ENCODE measurements at regions not wholly inside any gene's neighbourhood (a gene's known extent, or its start where the extent isn't known, plus 50 kb on each side); places are given as distances from the start of the nearest gene placed in this dataset.
A peak's percentile ranks its signal among the peaks of the same experiment; 100 is the strongest.
"Not testable (repeated sequence)": the region's sequence is repeated elsewhere in the genome, so short reads cannot be mapped to it uniquely, and the experiment has no call there.

DNA sequence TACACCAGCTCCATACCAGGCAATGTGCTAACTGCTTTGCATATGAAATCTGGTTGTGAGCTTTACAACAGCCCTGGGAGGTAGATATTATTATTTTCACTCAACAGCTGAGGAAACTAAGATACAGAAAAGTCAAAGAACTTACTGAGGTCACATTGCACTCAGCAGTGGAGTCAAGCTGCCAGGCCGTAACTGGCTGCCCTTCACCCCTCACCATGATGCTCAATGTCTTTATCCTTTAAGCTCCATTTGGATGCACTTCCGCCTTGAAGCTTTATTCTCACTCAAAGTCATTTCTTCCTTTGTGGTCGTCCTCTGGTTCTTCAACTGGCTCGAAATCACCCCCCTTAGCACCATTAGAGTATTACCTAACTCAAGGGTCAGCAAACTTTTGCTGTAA is 81.7 kb upstream of the RALGPS2 start:
- no peak for DNase-seq (ENCODE audit: low read depth)

DNA sequence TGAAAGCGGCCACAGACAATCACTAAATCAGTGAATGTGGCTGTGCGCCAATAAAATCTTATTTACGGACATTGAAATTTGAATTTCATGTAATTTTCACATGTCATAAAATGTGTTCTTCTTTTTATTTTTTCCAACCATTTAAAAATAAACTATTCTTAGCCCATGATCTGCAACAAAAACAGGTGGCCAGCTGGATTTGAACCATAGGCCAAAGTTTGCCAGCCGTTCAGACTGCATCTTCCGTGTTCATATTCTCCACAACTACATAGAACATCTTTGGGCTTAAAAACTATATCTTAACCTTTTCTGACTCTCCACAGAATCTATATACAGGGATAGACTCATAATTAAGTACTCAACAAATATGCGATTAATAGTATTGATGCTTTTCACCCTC is 81.2 kb upstream of the RALGPS2 start:
- DNase-seq (ENCODE audit: low read depth) = no peak

DNA sequence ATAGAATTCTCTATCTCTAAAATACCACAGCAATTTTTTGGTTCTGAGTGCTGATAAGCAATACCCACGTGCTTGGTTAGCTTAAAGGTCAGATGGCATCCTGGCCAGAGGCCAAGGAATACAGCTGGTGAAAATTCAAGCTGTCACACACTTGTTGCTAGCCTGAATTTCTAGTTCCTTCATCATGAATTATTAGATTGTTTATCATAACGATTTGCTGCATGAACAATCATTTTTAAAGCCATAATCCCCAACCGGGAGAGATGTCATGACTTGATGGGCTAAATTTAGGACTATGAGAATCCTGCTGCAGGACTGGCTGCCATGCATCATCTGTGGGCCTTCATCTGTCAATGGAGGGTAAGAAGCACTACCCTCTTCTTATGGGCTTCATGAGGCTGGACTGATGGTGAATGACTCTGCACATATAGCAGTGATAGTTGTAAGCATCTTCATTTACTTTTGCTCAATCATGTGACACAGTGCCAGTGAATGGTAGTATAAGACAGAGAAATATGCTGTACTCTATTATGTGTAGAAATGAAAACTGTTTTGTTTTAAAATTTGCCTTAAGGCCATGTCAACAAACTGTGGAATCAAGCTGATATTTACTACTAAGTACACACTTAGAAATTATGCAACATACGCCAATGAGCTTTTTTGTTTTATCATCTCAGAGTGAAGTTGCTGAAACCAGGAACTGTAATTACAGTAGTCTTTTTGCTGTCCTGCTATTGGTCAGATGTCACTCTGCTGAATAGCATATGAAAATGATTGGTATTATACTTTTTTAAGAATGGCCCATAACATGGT is 80.5 kb upstream of the RALGPS2 start:
- DNase-seq (ENCODE audit: low read depth) = peak; percentile 32

DNA sequence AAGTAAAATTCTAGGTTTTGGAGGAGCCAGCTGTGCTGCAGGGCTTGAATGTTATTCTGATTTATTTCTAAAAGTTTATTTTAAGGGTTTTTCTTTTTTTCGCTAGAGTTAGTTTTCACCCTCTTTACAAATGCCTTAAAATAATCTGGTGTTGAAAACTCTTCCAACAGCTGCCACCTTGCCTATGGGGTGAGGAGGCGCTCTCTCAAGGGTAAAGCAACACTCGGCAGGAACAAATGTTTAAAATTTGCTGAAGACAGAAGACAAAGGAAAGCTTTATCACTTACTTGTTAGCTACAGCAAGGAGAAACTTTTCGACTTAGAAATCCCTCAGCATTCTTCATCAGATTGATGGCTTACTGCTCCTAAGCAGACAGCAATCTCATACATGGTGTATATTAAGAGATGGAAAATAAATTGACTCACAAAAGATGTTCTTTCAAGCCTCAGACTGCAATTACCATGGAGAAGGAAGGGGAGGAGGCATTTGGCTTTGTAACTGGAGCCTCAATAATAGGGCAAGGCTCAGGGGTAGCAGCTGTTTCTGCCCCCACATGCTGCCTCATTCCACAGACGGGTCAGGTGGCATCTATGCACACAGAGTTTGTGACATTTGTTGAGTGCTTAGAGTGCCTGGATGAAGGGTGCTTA is 79.8 kb upstream of the RALGPS2 start:
- no peak for DNase-seq (ENCODE audit: low read depth)

DNA sequence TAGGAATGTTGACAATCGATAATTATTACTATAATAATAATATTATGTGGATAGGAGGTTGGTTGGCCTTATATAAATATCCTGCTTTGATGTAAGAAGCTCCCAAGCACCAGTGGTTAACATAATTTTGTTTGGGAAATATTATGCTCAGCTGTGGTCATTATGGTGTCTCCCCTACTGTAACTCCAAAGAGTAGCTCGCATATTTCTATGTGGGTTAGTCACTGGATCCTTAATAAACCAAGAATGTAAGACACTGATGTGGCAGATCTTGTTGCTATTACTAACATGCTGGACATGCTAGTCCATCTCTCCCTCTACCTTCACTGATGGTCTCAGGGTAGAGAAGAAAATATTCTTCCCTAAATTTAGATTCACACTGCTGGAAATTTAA is 79.2 kb upstream of the RALGPS2 start:
- peak; percentile 67 for DNase-seq (ENCODE audit: low read depth)

DNA sequence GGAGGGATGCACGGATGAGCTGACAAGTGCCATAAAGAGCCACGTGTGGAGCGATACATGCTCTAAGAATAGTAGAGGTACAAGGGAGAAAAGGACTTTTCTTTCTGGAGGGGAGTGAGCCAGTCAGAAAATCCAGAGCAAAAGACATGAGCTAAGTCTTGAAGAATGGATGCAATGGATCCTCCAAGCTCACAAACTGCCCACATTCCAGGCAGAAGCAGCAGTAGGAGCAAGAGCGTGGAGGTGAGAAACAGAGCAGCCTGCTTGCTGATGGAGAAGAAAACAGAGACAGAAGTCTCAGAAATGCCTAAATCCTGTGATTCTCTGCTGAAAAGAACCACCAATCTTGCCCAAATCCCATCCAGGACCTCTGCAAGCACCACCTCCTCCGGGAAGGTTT is 78.2 kb upstream of the RALGPS2 start:
- DNase-seq (ENCODE audit: low read depth) = no peak

DNA sequence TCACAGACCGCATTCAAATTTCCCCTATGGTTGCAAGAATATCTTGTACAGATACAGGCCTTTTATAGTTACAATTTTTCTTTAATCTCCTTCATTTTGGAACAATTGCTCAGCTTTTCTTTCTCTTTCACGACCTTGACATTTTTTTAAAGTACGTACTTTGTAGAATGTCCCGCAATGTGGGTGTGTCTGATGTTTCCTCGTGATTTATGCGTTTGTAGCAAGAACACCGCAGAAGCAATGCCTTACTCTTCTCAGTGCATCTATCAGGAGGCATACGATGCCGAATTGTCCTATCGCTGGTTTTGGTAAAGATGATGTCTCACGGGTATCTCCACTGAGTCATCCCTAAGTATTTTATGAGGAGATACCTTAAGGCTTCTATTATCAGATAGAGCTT is 76.9 kb upstream of the RALGPS2 start:
- DNase-seq (ENCODE audit: low read depth) = no peak

DNA sequence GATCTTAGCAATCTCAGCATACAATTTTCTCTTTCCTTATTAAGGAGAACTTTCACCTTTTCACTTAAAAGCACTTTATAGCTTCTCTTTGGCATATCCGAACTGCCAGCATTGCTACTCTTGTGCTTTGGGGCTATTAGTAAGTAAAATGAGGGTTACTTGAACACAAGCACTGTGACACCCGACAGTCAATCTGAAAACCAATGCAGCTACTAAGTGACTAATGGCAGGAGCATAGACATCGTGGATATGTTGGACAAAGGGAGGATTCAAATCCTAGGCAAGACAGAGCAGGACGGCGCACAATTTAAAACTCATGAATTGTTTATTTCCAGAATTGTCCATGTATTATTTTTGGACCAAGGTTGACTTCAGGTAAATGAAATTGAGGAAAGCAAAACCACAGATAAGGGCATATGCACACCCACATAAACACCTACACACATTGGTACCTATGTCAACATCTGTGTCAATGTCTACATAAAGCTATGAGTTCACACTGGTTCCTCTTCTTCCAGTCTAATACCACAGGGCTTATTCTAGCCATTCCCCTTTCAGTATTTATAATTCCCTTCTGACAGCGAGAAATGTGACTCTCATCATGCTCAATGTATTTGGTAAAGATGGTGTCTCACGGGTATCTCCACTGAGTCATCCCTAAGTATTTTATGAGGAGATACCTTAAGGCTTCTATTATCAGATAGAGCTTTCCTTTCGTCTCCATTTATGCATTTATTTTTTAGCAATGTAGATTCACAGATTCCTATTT is 75.3 kb upstream of the RALGPS2 start:
- no peak for DNase-seq (ENCODE audit: low read depth)

DNA sequence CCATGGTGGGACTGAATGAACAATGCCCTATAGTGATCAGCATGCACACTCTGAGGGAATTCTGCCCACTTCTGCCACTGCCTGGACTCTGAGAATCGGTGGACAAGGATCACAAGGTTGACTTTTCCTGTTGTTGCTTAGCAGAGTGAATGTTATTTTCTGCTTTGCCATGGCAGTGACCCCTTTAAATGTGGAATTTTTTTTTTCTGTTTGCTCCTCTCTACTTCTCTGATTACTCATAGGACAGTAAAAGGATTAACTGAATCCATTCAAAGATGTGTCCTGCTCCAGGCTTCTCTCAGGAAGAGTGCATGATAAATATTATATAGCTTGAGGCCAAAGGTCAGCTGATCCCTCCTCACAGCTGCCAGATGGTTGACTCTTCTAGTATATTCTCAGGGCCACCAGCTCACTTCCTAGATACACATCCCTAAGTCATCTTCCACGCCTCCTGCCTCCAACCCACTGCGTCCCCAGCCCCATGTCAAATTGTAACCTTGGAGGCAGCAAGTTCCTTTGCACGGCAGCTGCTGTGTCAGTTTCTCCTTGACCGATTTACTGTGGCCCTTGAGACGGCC is 74.0 kb upstream of the RALGPS2 start:
- DNase-seq (ENCODE audit: low read depth) = no peak

DNA sequence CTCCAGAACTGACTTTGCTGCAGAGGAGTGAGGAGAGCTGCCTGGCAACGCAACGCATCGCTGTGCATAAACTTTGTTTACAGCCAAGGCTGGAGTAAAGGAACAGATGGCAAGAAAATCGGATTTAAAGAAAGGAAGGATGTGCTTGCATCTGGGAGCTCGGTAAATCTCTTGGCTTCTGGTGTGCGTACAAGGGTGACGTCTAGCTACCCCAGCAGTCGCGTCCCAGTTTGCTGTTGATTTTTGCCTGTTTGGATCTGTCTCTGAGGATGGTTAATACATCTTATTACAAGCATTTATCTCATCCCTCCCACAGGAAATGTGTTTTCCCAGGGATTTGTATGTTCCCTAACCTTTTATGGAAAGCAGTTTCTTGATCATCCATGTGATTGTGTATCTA is 73.3 kb upstream of the RALGPS2 start:
- no peak for DNase-seq (ENCODE audit: low read depth)

DNA sequence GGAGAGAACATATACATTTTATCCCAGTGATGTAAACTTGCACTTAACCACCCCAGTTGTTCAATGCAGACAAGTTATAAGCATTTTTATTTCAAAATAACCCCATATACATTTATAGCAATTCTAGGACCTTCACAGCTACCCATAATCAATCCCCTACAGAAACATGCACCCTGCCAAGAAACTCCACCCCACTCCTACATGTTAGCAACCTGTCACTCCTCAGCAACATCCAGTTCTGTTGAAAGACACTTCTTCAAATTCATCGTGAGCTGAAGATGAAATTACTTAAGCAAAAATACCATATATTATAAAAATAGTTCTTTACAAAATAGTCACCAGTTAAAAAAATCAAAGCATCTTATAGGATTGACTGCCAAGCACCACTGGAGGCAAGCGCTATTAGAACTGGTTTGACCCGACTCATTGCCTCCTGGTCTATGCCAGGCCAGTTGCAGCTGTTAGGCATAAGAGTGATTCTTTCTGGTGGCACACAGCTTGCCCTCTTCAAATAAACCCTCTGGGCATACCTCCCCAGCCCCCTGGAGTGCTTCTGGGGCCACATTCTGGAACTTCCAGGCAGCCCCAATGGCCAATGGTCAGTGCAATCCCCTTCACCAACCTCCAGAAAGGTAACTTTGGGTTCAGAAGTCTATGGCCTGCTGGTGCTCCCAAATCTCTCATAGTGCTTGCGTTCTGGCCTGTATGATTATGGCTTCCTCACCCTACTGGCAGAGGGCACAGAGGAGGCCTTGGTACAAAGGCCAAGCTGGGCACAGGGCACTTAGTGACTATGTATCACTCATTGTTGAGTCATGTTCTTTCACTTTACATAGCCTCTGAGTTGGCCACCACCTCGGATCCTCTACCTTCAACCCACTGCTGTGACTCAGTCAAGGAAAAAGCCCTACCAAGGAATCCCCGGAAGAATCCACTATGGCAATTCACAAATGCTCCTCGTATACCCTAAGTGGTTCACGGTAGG is 72.2 kb upstream of the RALGPS2 start:
- DNase-seq (ENCODE audit: low read depth) = no peak

DNA sequence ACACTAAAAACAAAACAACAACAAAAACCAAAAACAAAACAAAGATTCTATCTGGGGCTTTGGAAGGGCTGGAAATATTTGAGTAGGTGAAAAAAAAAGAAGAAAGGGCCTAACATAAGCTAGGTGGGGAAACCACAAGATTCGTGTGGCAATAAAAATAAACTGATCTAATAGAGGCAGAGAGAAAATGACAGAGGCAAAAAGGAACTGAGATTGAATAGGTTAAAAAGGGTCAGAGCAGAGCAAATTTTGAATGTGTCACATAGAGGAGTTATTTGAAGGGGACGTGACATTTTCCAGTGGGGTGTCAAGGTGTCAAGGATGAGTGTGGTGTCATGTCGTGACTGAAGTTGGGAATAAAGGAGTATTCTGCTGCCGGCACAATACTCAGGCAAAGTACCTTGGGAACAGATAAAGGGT is 65.2 kb upstream of the RALGPS2 start:
- no peak for DNase-seq (ENCODE audit: low read depth)

DNA sequence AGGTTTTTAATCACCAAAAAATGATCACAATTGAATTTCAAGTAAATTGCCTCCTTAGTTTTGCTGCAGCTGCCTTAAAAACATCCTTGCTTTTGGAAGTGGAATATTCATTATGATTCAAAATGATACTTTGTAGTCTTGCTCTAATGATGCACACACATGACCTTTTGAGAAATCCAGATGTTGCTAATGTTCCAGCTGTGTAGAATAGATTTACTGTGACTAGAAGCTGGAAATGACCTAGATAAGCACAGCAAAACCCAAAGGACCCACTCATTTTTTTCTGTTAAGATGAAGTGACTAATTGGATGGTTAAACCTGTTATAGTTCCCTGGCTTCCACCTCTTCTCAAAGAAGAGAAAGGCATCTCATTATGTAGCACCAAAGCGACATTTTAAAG is 64.6 kb upstream of the RALGPS2 start:
- DNase-seq (ENCODE audit: low read depth) = no peak

DNA sequence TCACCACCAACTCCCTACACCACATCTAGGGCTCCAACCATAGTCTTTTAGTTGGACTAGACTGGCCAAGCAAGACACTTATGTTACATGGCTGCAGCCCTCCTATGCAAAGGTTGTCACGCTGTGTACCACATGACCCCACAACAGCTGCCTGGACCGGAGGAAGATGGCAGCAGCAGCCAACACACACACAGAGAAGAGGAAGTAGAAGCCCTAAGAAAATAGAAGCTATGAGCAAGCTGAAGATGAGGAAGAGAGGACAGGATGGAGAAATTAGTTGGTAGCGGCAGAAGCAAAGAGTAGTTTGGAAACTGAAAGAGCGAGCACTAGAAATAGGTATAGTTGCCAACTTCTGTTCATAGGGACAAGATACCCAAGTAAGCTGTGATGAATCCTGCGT is 60.8 kb upstream of the RALGPS2 start:
- no peak for DNase-seq (ENCODE audit: low read depth)

DNA sequence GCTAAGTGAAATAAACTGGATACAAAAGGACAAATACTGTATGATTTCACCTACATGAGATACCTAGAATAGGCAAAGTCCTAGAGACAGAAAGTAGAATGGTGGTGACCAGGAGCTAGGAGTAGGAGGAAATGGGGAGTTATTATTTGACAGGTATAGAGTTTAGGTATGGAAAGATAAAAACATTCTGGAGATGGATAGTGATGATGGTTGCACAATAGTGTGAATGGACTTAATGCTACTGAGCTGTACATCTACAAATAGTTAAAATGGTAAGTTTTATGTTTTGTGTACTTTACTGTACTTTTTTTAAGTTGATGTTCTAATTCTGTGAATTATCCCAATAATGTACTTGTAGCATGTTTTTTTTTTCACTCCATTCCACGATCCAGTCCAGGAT is 59.5 kb upstream of the RALGPS2 start:
- no peak for DNase-seq (ENCODE audit: low read depth)

DNA sequence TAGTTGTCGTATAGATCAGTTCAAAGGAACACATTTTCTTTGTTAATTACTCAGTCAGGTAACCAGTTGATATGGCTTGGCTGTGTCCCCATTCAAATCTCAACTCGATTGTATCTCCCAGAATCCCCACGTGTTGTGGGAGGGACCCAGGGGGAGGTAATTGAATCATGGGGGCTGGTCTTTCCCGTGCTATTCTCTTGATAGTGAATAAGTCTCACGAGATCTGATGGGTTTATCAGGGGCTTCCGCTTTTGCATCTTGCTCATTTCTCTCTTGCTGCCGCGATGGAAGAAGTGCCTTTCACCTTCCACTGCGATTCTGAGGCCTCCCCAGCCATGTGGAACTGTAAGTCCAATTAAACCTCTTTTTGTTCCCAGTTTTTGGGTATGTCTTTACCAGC is 58.2 kb upstream of the RALGPS2 start:
- not testable (repeated sequence) for DNase-seq (ENCODE audit: low read depth)

DNA sequence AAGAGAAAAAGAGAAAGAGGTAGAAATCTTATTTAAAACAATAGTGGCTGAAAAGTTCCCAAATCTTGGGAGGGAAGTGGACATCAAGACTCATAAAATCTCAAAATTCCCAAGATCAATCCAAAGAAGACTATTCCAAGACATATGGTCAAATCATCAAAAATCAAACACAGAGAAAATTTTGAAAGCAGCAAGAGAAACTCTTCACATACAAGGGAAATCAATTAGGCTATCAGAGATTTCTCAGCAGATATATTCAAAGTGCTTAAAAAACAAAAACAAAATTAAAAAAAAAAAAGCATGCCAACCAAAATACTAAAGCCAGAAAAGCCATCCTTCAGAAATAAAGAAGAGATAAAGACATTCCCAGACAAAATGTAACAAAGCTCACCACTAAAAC is 52.6 kb upstream of the RALGPS2 start:
- no peak for DNase-seq (ENCODE audit: low read depth)

DNA sequence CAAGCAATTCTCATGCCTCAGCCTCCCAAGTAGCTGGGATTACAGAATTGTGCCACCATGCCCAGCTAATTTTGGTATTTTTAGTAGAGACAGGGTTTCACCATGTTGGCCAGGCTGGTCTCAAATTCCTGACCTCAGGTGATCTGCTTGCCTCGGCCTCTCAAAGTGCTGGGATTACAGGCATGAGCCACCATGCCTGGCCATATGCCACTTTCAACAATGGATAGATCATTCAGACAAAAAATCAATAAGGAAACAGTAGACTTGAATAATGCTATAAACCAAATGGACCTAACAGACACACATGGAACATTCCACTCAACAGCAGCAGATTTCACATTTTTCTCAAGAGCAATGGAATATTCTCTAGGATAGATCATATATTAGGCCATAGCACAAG is 50.5 kb upstream of the RALGPS2 start:
- not testable (repeated sequence) for DNase-seq (ENCODE audit: low read depth)
